Type B pancreatic cell (in vitro differentiated cells): ENCODE measurements at regions not wholly inside any gene's neighbourhood (a gene's known extent, or its start where the extent isn't known, plus 50 kb on each side); places are given as distances from the start of the nearest gene placed in this dataset.

Experiments
- DNase-seq: peaks from one replicate; pipeline ENCODE4 v3.0.0; 2021; ENCODE audit warnings: mixed read lengths; ENCODE audit not compliant: unreplicated experiment; ENCODE audit errors: extremely low spot score
- H3K27ac Mint-ChIP-seq: 2 replicates; pipeline ENCODE4 v1.8.0; 2021; ENCODE audit warnings: mild to moderate bottlenecking, mixed read lengths
- H3K27me3 Mint-ChIP-seq: 2 replicates; pipeline ENCODE4 v1.8.0; 2021; ENCODE audit warnings: mixed read lengths
- H3K36me3 Mint-ChIP-seq: 2 replicates; pipeline ENCODE4 v1.8.0; 2021; ENCODE audit warnings: mixed read lengths
- H3K4me1 Mint-ChIP-seq: one replicate; pipeline ENCODE4 v1.8.0; 2021; ENCODE audit warnings: mixed read lengths; ENCODE audit not compliant: unreplicated experiment
- H3K4me3 Mint-ChIP-seq: 2 replicates; pipeline ENCODE4 v1.8.0; 2021; ENCODE audit warnings: mild to moderate bottlenecking, mixed read lengths
- H3K9me3 Mint-ChIP-seq: 2 replicates; pipeline ENCODE4 v1.8.0; 2021; ENCODE audit warnings: mixed read lengths
- TF ChIP-seq, protein P1 (sequence below): fragments of 200-600 bp; sonication (generic); conservative IDR thresholded peaks from 2 replicates; pipeline ENCODE4 v1.5.0; 2021; ENCODE audit warnings: antibody characterized with exemption, mild to moderate bottlenecking

DNA sequence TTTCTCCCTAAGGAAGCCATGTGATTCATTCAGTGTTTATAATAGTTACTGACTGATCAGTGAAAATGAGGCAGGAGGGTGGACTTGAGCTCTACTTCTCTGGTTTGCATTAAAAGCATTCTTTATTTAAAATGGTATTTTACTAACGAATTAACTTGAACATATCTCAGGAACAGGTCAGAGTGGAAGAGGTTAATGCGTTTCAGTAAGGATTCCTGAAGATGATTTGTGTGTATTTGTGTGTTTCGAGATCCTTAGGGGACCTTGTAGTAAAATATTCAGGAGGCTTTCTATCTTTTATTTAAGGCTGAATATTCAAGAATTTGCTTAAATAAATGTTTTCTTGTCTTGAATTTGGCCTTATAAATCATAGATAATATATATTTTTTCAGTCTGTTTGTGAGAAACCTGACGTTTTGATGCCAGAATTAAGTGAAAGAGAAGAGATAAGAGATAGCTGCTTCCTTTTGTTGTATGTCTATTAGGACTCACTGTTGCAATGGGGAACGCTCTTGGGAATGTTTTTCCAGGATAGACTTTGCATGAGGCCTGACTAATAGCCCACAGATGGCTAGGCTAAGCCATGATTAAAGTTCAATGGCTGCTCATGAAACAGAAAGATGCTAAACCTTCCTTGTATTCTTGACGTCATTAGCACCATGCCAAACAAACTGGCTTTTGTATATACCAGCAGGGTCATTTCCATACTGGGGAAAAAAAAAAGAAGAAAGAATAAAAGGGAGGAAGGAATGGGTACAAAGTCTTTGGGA is 93.8 kb upstream of the MTPN start:
- Mint-ChIP-seq H3K9me3 (no peaks in the 10 kb centered on the region), H3K27me3 (no peaks in the 10 kb centered on the region), H3K36me3 (peaks cover 4% of the 10 kb centered on the region), H3K4me3 (no peak overlapping the region), H3K27ac (no peak overlapping the region), H3K4me1 (peaks cover 5% of the 10 kb centered on the region)
- TF ChIP-seq, protein P1, sequence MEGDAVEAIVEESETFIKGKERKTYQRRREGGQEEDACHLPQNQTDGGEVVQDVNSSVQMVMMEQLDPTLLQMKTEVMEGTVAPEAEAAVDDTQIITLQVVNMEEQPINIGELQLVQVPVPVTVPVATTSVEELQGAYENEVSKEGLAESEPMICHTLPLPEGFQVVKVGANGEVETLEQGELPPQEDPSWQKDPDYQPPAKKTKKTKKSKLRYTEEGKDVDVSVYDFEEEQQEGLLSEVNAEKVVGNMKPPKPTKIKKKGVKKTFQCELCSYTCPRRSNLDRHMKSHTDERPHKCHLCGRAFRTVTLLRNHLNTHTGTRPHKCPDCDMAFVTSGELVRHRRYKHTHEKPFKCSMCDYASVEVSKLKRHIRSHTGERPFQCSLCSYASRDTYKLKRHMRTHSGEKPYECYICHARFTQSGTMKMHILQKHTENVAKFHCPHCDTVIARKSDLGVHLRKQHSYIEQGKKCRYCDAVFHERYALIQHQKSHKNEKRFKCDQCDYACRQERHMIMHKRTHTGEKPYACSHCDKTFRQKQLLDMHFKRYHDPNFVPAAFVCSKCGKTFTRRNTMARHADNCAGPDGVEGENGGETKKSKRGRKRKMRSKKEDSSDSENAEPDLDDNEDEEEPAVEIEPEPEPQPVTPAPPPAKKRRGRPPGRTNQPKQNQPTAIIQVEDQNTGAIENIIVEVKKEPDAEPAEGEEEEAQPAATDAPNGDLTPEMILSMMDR, result no peak
- no peak for DNase-seq

DNA sequence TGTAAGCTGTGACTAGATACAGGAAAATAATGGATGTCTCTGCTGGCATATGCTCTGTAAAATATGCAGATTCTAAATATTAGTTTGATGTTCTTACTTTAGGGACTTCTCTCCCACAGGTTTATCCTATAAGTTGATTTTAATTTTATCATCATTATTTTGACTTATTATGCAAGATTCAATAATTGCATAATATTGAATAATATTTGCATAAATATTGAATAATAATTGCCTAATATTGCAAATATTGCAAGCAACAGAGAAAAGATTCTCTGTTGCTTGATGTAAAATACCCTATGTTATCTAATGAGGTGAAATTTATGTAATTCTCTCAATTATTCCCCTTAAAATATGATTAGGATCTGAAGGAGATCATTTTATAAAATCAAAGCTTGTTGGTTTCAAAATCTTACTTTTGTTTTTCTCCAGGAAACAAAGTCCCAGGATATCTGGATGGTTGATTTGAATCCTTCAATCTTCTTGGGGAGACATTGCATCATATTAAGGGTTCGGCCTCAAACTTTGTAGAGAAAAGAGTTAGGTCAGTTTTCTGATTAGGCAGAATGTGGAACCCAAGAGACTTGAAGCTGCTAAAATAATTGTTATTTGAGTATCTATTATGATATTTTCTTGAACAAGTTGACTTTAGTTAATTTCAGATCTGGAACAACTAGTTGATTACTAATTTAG is 92.8 kb upstream of the MTPN start:
- H3K9me3 Mint-ChIP-seq, result no peaks in the 10 kb centered on the region
- TF ChIP-seq, protein P1, result no peak
- no peaks in the 10 kb centered on the region for H3K27me3 Mint-ChIP-seq
- H3K4me3 Mint-ChIP-seq, result no peak overlapping the region
- H3K27ac Mint-ChIP-seq, result no peak overlapping the region
- DNase-seq, result no peak
- peaks cover 5% of the 10 kb centered on the region for H3K4me1 Mint-ChIP-seq
- peaks cover 4% of the 10 kb centered on the region for H3K36me3 Mint-ChIP-seq

DNA sequence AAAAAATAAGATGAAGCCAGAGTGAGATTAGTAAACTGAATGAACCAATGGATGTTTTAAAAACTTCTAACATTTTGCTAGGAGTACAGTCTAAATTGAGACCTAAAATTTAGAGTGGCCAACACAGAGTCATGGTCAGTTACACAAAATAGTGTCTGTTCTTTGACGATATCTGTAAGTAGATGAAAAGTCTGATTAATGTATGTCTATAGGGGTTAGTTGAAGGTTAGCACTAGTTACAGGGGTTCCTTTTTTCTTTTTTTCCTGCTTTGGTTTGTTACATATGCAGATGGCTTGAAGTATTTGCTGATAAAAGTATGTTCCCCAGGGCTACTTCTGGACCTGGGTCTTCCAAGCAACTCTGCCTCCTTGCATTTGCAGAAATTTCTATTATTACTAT is 90.1 kb upstream of the MTPN start:
- peaks cover 4% of the 10 kb centered on the region for H3K36me3 Mint-ChIP-seq
- no peak for DNase-seq
- no peak overlapping the region for H3K27ac Mint-ChIP-seq
- H3K4me3 Mint-ChIP-seq, result no peak overlapping the region
- peaks cover 21% of the 10 kb centered on the region for H3K4me1 Mint-ChIP-seq
- TF ChIP-seq, protein P1, result no peak
- no peaks in the 10 kb centered on the region for H3K9me3 Mint-ChIP-seq
- peaks cover 4% of the 10 kb centered on the region for H3K27me3 Mint-ChIP-seq

DNA sequence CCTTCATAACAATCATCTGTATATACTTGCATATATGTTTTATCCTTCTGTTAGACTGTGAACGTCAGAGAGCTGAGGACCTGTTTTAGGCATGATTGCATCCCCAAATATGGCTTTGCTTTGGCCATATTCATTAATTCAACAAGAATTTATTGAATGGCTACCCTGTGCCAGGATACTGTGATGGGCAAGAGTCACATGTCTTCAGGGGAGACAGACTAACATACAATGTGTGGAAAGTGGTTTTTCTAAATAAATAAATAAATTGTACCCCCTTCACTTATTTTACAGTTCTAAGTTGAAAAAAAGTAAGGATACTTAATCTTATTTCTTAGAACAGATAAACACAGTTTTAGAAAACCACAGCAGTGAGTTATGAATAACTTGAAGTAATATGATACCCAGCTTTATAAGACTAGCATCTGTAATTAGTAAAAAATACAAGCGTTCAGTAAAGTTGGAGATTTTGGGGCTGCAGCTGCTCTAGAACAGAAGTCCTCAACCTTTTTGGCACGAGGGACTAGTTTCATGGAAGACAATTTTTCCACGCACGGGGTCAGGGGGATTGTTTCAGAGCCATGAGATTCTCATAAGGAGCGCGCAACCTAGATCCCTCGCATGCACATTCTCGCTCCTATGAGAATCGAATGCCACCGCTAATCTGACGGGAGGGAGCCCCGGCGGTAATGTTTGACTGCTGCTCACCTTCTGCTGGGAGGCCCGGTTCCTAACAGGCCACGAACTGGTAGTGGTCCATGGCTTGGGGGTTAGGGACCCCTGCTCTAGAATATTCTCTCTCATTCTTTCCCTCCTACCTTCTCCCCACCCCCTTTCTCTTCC is 89.4 kb upstream of the MTPN start:
- TF ChIP-seq, protein P1, result no peak
- H3K4me1 Mint-ChIP-seq, result peaks cover 20% of the 10 kb centered on the region

DNA sequence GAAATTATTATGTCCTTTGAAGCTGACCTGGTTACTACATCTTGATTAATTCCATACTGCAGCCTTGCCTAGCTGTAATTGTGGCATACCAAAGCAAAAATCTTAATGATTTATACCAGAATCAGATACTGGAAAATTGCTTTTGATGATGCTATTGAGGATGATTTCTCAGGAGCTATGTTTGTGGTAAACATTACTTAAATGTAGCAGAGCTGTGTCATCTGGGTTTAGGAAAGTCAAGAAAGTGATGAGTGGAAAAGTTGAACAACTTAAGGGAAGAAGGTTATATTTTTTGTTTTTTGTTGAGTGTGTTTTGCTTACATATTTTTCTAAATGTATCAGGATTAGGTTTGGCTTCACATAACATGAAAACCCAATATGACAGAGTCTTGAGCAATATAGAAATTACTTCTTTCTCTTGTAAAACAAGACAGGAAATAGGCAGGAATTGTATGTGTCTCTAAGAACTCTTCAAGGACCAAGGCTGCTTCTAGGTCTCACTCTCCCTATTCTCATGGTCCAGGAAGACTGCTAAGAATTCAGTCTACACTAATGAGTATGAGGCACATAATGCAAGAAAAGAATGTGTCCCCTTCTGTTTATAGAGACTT is 87.6 kb upstream of the MTPN start:
- Mint-ChIP-seq H3K9me3 (no peaks in the 10 kb centered on the region), H3K27me3 (peaks cover 4% of the 10 kb centered on the region), H3K4me3 (no peak overlapping the region), H3K27ac (no peak overlapping the region), H3K36me3 (peaks cover 4% of the 10 kb centered on the region), H3K4me1 (peaks cover 16% of the 10 kb centered on the region)
- no peak for DNase-seq
- TF ChIP-seq, protein P1, result no peak

More for the DNA sequence above, 89.4 kb upstream of the MTPN start:
- no peak for DNase-seq
- H3K4me3 Mint-ChIP-seq, result no peak overlapping the region
- no peaks in the 10 kb centered on the region for H3K9me3 Mint-ChIP-seq
- H3K27ac Mint-ChIP-seq, result no peak overlapping the region
- H3K27me3 Mint-ChIP-seq, result peaks cover 4% of the 10 kb centered on the region
- peaks cover 4% of the 10 kb centered on the region for H3K36me3 Mint-ChIP-seq
